Spinal cord (tissue), 9 donors: ENCODE measurements at regions not wholly inside any gene's neighbourhood (a gene's known extent, or its start where the extent isn't known, plus 50 kb on each side); places are given as distances from the start of the nearest gene placed in this dataset.

Source experiments
- DNase-seq, 6 donors: peaks; one replicate each; pipeline versions ENCODE4 v3.0.0 to v3.0.0-alpha.2; 2013 to 2015; ENCODE audit warnings: low spot score in 6 of 6, low read depth in 4 of 6
- H3K27ac ChIP-seq: one replicate; pipeline ENCODE4 v1.5.1; 2013; ENCODE audit warnings: low read depth, low read length, control low read depth
- H3K27me3 ChIP-seq: one replicate; pipeline ENCODE4 v1.6.1; 2013; ENCODE audit warnings: low read length; ENCODE audit not compliant: control insufficient read depth, insufficient read depth
- H3K36me3 ChIP-seq: one replicate; pipeline ENCODE4 v1.6.1; 2013; ENCODE audit warnings: low read length; ENCODE audit not compliant: control insufficient read depth, insufficient read depth
- H3K4me1 ChIP-seq: one replicate; pipeline ENCODE4 v1.6.1; 2013; ENCODE audit warnings: low read length; ENCODE audit not compliant: control insufficient read depth, insufficient read depth
- H3K4me3 ChIP-seq: one replicate; pipeline ENCODE4 v1.5.1; 2013; ENCODE audit warnings: low read depth, low read length, control low read depth
- H3K9me3 ChIP-seq: one replicate; pipeline ENCODE4 v1.6.1; 2013; ENCODE audit warnings: low read length; ENCODE audit not compliant: control insufficient read depth, insufficient read depth
- WGBS: methylation state at CpG from one replicate; pipeline ENCODE4 v1.1.5; 2013; ENCODE audit warnings: missing lambda C conversion rate; ENCODE audit not compliant: insufficient coverage; 5-methylcytosine and 5-hydroxymethylcytosine counted together
- donor health status: healthy.

DNA sequence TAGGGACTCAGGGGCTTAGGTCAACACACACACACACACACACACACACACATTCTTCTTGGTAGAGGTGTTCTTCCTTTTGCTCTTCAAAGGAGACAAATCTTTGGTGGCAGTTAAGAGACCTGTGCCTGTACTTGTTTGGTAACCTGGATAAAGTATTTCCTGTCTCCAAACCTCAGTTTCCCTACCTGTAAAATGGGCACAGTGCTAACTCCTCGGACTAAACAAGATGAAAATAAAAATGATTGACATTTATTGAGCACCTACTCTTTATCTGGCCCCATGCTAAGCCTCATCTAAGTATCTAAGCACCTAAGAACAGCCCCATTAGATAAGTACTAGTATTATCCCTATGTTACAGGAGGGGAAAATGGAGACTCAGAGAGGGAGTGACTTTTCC is 220.8 kb upstream of the MYL2 start:
- Histone ChIP-seq H3K4me3 (no peak overlapping the region), H3K4me1 (peaks cover 13% of the 10 kb centered on the region), H3K27ac (no peak overlapping the region), H3K9me3 (no peaks in the 10 kb centered on the region), H3K36me3 (no peaks in the 10 kb centered on the region), H3K27me3 (no peaks in the 10 kb centered on the region)
- no CpG with 5 or more reads among the region's 1 CpG for WGBS
- no peak for DNase-seq

DNA sequence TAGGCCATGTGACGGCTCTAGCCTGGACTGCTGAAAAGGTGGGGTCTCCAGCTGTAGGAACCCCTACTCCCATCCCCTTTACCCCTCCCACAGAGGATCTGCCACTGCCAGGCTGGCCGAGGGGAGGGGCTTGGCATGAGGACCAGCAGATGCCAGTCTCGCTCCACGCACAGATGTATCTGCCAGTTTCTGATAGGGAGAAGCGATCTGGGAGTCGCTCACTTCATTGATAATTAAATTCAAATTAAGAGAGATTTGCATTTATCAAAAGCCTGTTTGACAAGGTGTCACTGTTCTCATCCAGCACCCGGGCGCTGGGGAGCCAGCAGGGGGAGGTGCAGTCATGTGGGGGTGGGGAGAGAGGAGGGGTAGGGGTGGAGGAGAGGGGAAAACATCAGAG is 217.6 kb upstream of the MYL2 start:
- DNase-seq: peak in 2 of 6 donors; percentile 31 to 79
- Histone ChIP-seq H3K4me1 (peaks cover 5% of the 10 kb centered on the region), H3K9me3 (peaks cover 4% of the 10 kb centered on the region), H3K4me3 (no peak overlapping the region), H3K27me3 (no peaks in the 10 kb centered on the region), H3K27ac (no peak overlapping the region), H3K36me3 (no peaks in the 10 kb centered on the region)
- 31% methylated on average over 3 of the region's 8 CpGs for WGBS

DNA sequence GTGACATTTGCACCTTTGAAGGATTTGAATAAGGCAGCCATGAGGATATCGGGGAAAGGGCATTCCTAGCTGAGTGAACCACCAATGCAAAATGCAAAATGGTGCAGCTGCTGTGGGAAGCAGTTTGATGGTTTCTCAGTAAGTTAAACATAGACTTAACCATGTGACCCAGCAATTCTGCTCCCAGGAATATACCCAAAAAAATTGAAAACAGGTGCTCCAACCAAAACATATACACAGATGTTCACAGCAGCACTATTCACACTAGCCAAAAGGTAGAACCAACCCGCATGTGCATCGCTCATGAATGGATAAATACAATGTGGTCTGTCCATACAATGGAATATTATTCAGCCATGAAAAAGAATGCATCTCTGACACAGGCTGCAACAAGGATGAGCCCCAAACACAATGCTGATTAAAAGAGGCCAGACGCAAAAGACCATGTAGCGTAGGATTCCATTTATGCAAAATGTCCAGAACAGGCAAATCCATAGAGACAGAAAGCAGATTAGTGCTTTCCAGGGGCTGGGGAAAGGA is 215.0 kb upstream of the MYL2 start:
- H3K9me3 ChIP-seq: peaks cover 4% of the 10 kb centered on the region
- H3K27ac ChIP-seq: no peak overlapping the region
- no peaks in the 10 kb centered on the region for H3K4me1 ChIP-seq
- DNase-seq: no peak
- WGBS: 100% methylated on average over 3 of the region's 5 CpGs
- no peaks in the 10 kb centered on the region for H3K36me3 ChIP-seq
- H3K27me3 ChIP-seq: no peaks in the 10 kb centered on the region
- no peak overlapping the region for H3K4me3 ChIP-seq

DNA sequence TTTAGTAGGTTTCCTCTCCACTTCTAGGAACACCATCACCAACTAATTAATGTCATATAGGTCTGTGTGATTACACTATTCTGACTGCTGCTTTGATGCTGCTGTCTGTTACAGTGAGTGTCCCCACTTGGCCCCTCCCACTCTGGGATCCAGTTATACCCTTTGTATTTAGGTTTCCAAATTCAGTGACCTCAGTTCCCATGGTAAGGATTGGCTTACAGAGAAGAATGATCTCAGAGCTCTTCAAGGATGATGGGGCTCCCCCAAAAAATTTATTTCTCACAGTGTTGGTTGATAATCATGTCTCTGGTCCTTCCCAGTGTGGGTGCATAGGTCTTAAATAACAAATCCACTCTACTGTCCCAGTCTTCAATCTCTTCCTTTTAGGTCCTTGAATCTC is 210.0 kb upstream of the MYL2 start:
- Histone ChIP-seq H3K9me3 (peaks cover 3% of the 10 kb centered on the region), H3K27ac (no peak overlapping the region), H3K4me3 (no peak overlapping the region), H3K4me1 (no peaks in the 10 kb centered on the region), H3K27me3 (no peaks in the 10 kb centered on the region), H3K36me3 (no peaks in the 10 kb centered on the region)
- DNase-seq: no peak

DNA sequence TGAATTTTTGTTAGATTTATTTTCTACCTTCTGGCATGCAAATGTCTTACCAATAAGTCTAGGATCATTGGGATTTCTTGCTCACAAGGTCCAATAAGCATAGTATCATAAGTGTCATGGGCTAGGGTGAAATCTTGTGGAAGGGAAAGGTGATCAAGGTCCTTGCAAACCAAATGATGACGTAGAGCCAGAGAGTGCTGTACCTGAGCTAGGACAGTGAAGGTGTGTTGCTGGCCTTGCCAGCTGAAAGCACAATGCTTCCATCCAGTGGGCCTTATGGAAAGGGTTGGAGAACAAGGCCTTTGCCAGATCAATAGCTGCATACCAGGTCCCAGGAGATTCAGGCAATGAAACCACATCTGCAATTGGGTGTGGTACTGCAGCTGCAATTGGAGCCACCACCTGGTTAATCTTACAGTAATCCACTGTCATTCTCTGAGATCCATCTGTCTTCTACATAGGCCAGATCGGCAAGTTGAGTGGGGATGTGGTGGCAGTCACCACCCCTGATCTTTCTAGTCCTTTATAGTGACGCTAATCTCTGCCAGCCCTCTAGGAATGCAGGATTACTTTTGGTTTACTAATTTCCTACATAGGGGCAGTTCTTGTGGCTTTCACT is 208.9 kb upstream of the MYL2 start:
- WGBS: 97% methylated on average over 2 of the region's 3 CpGs

DNA sequence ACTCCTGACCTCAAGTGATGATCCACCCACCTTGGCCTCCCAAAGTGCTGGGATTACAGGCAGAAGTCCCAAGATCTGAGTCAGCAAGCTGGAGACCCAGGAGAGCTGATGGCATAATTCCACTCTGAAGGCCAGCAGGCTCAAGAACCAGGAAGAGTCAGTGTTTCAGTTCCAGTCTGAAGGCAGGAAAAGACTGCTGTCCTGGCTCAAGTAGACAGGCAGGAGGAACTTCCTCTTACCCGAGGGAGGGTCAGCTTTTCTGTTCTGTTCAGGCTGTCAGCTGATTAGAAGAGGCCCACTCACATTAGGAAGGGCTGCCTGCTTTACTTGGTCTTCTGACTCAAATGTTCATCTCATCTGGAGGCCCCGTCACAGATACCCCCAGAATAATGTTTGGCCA is 206.0 kb upstream of the MYL2 start:
- Histone ChIP-seq H3K36me3 (no peaks in the 10 kb centered on the region), H3K27me3 (no peaks in the 10 kb centered on the region), H3K4me1 (peaks cover 6% of the 10 kb centered on the region), H3K4me3 (no peak overlapping the region), H3K27ac (no peak overlapping the region), H3K9me3 (no peaks in the 10 kb centered on the region)
- no peak for DNase-seq
- 74% methylated on average over 2 of the region's 2 CpGs for WGBS

More for the DNA sequence above, 208.9 kb upstream of the MYL2 start:
- H3K36me3 ChIP-seq: no peaks in the 10 kb centered on the region
- peaks cover 2% of the 10 kb centered on the region for H3K9me3 ChIP-seq
- no peaks in the 10 kb centered on the region for H3K4me1 ChIP-seq
- no peak overlapping the region for H3K4me3 ChIP-seq
- no peaks in the 10 kb centered on the region for H3K27me3 ChIP-seq
- no peak overlapping the region for H3K27ac ChIP-seq
- no peak for DNase-seq

DNA sequence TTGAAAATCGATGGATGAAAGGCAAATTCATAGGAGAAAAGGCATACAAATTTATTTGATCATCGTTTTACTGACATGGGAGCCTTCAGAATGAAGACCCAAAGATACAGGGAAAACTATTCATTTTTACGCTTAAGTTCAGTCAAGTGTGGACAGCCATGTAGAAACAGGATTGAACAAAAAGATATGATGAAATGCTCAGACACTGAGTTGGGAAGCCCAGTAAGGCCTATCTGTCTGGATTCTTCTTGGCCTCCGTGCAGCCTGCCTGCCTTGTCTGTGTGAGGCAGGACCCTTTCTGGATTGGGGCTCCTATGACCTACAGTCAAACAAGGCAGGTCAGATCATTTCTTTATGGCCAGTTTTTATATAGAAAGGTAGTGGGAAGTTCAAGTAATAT is 203.8 kb upstream of the MYL2 start:
- no peaks in the 10 kb centered on the region for H3K27me3 ChIP-seq
- H3K4me1 ChIP-seq: peaks cover 6% of the 10 kb centered on the region
- H3K27ac ChIP-seq: no peak overlapping the region
- DNase-seq: no peak
- no peak overlapping the region for H3K4me3 ChIP-seq
- whole genome bisulfite sequencing: 100% methylated on average over 3 of the region's 4 CpGs
- no peaks in the 10 kb centered on the region for H3K36me3 ChIP-seq
- no peaks in the 10 kb centered on the region for H3K9me3 ChIP-seq

DNA sequence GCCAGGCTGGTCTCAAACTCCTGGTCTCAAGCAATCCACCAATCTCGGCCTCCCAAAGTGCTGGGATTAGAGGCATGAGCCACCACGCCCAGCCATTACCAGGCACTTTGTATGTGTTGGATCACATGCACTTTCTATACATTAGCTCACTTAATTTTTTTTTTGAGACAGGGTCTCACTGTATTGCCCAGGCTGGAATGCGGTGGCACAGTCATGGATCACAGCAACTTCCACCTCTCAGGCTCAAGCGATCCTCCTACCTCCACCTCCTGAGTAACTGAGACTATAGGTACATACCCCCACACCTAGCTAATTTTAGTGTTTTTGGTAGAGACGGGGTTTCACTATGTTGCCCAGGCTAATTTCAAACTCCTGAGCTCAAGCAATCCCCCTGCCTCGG is 203.0 kb upstream of the MYL2 start:
- Histone ChIP-seq H3K27ac (no peak overlapping the region), H3K27me3 (no peaks in the 10 kb centered on the region), H3K9me3 (no peaks in the 10 kb centered on the region), H3K4me3 (no peak overlapping the region), H3K36me3 (no peaks in the 10 kb centered on the region), H3K4me1 (peaks cover 6% of the 10 kb centered on the region)
- 100% methylated on average over 5 of the region's 6 CpGs for WGBS
- DNase-seq: no peak

DNA sequence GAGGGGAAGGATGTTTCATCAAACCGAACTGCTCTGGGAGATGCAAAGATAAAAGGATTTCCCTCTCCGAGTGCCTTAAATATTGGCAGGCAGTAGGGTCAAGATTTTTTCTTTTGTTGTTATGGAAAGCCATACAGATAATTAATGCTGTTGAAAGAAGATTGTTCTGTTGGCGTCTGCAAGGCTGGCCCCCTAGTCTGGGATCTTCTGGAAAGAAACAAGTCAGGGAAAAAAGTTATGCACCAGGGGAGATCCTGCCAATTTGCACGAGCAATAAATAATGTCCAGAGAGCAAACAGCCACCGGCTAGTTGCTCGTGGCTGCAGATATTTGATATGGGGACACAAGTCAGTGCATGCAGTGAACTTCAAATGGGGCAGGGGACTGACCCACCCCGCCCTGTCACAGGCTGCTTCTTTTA is 202.1 kb upstream of the MYL2 start:
- Histone ChIP-seq H3K27ac (no peak overlapping the region), H3K27me3 (no peaks in the 10 kb centered on the region), H3K4me1 (peaks cover 6% of the 10 kb centered on the region), H3K4me3 (no peak overlapping the region), H3K9me3 (no peaks in the 10 kb centered on the region), H3K36me3 (no peaks in the 10 kb centered on the region)
- 28% methylated on average over 4 of the region's 7 CpGs for WGBS
- peak in 1 of 6 donors; percentile 23 for DNase-seq

DNA sequence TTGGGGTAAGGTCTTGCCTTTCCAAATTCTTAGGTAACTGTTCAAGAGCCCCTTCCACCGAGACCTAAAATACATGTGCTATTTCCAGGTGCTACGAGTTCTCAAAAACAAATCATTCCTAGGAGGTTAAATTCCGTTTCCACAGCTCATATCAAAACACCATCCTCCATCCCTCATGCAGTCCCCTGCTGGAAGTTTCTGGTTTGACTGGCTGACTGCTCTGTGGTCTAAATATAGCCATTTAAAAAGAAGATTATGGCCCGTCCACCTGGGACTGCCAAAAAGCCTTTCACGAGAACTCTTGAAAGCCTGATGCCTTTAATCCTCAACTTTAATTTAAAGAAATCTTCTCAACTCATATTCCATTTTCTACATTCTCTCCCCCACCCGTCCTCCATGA is 201.5 kb upstream of the MYL2 start:
- Histone ChIP-seq H3K4me3 (no peak overlapping the region), H3K36me3 (no peaks in the 10 kb centered on the region), H3K27me3 (no peaks in the 10 kb centered on the region), H3K4me1 (peaks cover 6% of the 10 kb centered on the region), H3K9me3 (no peaks in the 10 kb centered on the region), H3K27ac (no peak overlapping the region)
- DNase-seq: peak in 2 of 6 donors; percentile 18 to 37
- 39% methylated on average over 3 of the region's 6 CpGs for WGBS
